ENCODE measurements at regions not wholly inside any gene's neighbourhood (a gene's known extent, or its start where the extent isn't known, plus 50 kb on each side); places are given as distances from the start of the nearest gene placed in this dataset.

DNA sequence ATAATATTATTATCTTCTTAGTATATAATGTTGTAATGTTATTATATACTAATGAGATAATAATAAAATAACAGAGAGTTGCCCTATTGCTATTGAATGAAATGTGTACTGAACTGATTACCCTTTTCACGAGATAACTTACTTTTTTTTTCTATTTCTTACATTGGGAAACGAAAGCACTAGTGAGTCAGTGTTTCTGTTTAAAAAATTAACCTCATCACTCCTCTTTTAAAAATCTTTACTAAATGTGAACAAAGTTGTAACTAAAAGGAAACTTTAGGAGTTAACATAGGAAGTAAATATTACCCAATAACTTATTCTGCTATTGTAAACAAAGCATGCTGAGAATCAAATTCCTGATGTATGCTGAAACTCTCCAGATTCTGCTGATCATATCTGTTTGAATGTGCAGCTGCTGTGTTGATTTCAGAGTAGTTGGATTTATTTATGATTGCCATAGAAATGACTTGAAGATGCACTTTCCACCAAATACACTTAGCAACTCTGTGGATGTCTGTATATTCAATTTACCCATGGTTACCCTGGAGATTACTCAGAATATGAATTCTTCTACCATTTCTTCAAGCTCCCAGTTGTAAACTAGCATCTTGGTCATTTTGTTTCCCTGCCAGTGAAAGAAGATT, 523.4 kb downstream of the TENT5A start:
- Histone ChIP-seq H3K27me3 (ENCODE audit: insufficient read depth, low read length) (no peaks in the 10 kb centered on the region), H3K27ac (ENCODE audit: low read length) (no peak overlapping the region), H3K4me3 (ENCODE audit: low read length) (no peak overlapping the region), H3K9me3 (ENCODE audit: insufficient read depth, low read depth, low read length) (no peaks in the 10 kb centered on the region), H3K9ac (ENCODE audit: low read depth, low read length) (no peak overlapping the region), H3K4me1 (ENCODE audit: insufficient read depth, low read length) (no peaks in the 10 kb centered on the region), H3K36me3 (ENCODE audit: insufficient read depth, low read depth, low read length) (no peaks in the 10 kb centered on the region)

DNA sequence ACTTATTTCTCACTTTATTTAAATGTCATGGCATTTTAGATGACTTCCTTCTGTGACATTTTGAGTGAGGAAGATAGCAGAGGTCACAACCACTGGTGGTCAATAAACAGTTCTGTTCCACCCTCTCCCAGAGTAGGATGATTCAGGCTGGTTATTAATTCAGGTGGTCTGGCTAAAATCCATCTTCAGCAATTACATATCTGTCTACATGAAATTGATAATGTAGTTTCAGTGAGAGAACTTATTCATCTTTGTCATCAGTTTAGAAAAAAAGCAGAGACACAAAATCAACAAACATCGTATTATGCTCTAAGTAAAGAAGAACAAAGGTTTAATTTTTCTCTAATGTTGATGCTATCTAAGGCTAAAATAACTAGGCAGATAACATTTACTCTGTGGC, 525.5 kb downstream of the TENT5A start:
- Histone ChIP-seq H3K9me3 (ENCODE audit: insufficient read depth, low read depth, low read length) (no peaks in the 10 kb centered on the region), H3K36me3 (ENCODE audit: insufficient read depth, low read depth, low read length) (no peaks in the 10 kb centered on the region)

DNA sequence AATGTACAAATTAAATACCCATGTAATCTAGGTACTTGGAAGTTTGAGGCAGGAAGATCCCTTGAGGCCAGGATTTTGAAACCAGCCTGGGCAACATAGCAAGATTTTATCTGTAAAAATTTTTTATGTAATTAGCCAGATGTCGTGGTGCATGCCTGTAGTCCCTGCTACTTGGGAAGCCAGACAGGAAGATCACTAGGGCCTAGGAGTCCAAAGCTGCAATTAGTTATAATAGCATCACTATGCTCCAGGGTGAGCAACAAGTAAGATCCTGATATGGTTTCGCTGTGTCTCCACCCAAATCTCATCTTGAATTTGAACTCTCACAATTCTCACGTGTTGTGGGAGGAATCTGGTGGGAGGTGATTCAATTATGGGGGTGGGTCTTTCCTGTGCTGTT, 535.8 kb downstream of the TENT5A start:
- Histone ChIP-seq H3K4me3 (ENCODE audit: low read length) (no peak overlapping the region), H3K27me3 (ENCODE audit: insufficient read depth, low read length) (no peaks in the 10 kb centered on the region), H3K36me3 (ENCODE audit: insufficient read depth, low read depth, low read length) (no peaks in the 10 kb centered on the region), H3K27ac (ENCODE audit: low read length) (no peak overlapping the region), H3K4me1 (ENCODE audit: insufficient read depth, low read length) (no peaks in the 10 kb centered on the region), H3K9ac (ENCODE audit: low read depth, low read length) (no peak overlapping the region), H3K9me3 (ENCODE audit: insufficient read depth, low read depth, low read length) (no peaks in the 10 kb centered on the region)

More for the DNA sequence above, 525.5 kb downstream of the TENT5A start:
- Histone ChIP-seq H3K27me3 (ENCODE audit: insufficient read depth, low read length) (no peaks in the 10 kb centered on the region), H3K4me3 (ENCODE audit: low read length) (no peak overlapping the region), H3K9ac (ENCODE audit: low read depth, low read length) (no peak overlapping the region), H3K4me1 (ENCODE audit: insufficient read depth, low read length) (no peaks in the 10 kb centered on the region), H3K27ac (ENCODE audit: low read length) (no peak overlapping the region)

DNA sequence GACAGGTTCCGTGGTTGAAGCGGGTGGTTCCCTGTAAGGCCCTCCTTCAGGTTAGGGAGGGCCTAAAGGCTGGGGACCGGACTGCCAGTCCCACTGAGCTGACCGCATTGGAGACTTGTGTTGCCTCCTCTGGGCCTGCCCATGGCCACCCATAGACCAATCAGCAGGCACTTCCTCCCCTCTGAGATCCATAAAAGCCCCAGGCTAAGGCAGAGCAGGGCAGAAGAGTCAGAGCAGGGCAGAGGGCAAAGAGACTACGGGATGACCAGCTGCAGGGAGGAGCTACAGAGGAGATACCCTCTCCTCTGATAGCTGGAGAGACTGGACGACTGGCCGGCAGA, 537.4 kb downstream of the TENT5A start:
- Histone ChIP-seq H3K4me1 (ENCODE audit: insufficient read depth, low read length) (no peaks in the 10 kb centered on the region), H3K27me3 (ENCODE audit: insufficient read depth, low read length) (no peaks in the 10 kb centered on the region), H3K4me3 (ENCODE audit: low read length) (no peak overlapping the region), H3K9me3 (ENCODE audit: insufficient read depth, low read depth, low read length) (no peaks in the 10 kb centered on the region), H3K36me3 (ENCODE audit: insufficient read depth, low read depth, low read length) (no peaks in the 10 kb centered on the region), H3K9ac (ENCODE audit: low read depth, low read length) (no peak overlapping the region), H3K27ac (ENCODE audit: low read length) (no peak overlapping the region)

DNA sequence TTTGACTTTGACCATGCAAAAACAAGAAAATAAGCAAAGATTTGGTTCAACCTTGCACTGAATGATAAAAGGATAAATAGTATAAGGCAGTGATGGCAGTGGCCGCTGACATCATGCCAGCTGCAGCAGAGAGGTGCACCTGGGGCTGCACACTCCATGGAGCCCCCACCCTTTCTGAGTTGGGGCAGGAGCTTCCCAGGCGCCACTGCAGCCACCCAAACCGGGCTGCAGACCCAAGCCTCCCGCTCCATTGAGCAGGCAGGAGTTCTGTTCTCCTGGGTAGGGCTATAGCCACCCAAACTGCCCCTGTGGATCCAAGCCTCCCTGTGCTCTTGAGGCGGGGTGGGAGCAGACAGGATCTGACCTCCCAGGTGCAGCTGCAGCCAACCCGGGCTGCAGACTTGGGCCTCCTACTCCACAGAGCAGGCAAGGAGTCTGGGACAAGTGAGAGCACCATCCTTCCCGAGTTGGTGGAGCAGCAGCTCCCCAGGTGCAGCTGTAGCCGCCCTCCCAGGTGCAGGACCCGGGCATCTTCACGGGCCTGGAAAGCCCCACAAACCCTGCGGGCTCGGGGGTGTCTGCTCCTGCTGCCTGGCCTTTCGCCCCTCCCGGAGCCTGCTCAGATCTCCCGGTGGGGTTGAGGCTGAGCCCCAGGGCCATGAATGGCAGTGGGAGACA, 537.9 kb downstream of the TENT5A start:
- Histone ChIP-seq H3K36me3 (ENCODE audit: insufficient read depth, low read depth, low read length) (no peaks in the 10 kb centered on the region), H3K4me3 (ENCODE audit: low read length) (no peak overlapping the region), H3K27me3 (ENCODE audit: insufficient read depth, low read length) (no peaks in the 10 kb centered on the region), H3K9me3 (ENCODE audit: insufficient read depth, low read depth, low read length) (no peaks in the 10 kb centered on the region), H3K27ac (ENCODE audit: low read length) (no peak overlapping the region), H3K9ac (ENCODE audit: low read depth, low read length) (no peak overlapping the region), H3K4me1 (ENCODE audit: insufficient read depth, low read length) (no peaks in the 10 kb centered on the region)

DNA sequence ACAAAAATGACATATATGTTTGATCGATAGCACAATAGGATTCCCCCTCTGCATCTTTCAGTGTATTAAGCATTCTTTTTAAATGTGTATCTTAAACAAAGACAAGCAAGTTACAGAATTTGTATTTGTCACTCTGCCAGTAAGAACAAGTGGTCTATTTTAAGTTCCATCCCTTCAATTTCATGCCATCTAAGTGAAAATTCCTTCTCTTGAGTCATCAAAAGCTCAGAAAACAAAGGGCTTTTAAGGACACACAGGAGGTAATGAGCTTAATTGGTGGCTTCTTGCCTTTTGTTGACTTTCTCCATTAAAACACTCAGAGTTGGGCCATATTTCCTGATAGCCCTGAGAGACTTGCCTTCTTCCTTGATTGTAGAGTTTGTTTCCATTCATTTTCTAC, 547.8 kb downstream of the TENT5A start:
- no peaks in the 10 kb centered on the region for H3K27me3 ChIP-seq (ENCODE audit: insufficient read depth, low read length)
- no peak overlapping the region for H3K27ac ChIP-seq (ENCODE audit: low read length)
- peaks cover 15% of the 10 kb centered on the region; the same call in 1 of the 2 replicates for H3K9me3 ChIP-seq (ENCODE audit: insufficient read depth, low read depth, low read length)

DNA sequence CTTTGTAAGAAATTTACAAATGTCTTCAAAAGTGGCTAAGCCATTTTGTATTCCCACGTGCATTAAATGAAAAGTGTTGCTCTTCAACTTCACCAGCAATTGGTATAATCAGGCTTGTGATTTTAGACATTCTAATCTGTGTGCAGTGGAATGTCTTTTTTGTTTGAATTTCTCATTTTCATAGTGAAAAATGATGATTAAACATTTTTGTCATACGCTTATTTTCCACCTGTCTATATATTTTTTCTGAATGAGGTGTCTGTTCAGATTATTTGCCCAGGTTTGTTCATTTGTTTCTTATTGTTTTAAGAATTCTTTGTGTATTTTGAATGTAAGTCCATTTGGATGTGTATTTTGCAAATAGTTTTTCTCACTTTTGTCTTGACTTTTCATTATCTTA, 558.1 kb downstream of the TENT5A start:
- H3K9ac ChIP-seq (ENCODE audit: low read depth, low read length), result no peak overlapping the region
- H3K27me3 ChIP-seq (ENCODE audit: insufficient read depth, low read length), result no peaks in the 10 kb centered on the region
- no peaks in the 10 kb centered on the region for H3K36me3 ChIP-seq (ENCODE audit: insufficient read depth, low read depth, low read length)
- H3K9me3 ChIP-seq (ENCODE audit: insufficient read depth, low read depth, low read length), result no peaks in the 10 kb centered on the region
- no peak overlapping the region for H3K4me3 ChIP-seq (ENCODE audit: low read length)
- no peaks in the 10 kb centered on the region for H3K4me1 ChIP-seq (ENCODE audit: insufficient read depth, low read length)
- no peak overlapping the region for H3K27ac ChIP-seq (ENCODE audit: low read length)

More for the DNA sequence above, 547.8 kb downstream of the TENT5A start:
- Histone ChIP-seq H3K4me1 (ENCODE audit: insufficient read depth, low read length) (no peaks in the 10 kb centered on the region), H3K4me3 (ENCODE audit: low read length) (no peak overlapping the region), H3K9ac (ENCODE audit: low read depth, low read length) (no peak overlapping the region), H3K36me3 (ENCODE audit: insufficient read depth, low read depth, low read length) (no peaks in the 10 kb centered on the region)

DNA sequence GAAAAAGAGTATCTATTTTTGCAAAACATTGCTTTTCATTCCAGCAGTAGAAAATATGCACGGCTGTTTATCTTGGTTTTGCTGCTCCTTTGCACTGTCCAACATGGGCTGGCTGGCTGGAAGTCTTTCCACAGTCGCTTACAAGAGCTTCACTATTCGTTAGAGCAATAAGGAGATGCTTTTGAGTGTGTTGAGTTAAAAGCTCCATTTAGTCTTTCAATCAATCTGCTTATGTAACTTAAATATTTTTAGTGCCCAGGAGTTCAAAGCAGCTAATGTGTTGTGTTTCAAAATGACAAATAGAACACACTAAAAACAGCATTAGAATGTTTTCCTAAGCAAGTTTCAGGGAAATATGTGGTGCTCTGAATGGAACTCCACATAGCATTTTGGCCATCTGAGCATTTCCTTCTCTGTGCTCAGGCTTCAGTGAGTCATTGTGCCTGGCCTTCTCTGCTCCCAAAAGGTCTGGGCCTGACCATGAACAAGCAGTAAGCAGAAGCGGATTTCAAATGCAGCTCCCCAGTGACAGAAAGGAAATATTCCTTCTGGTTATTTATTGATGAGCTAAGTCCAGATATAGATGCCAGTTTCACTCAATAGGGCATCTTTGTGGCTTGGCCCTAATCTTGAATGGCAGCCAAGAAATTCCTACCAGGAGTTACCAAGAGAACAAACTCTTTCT, 580.3 kb downstream of the TENT5A start:
- H3K27ac ChIP-seq (ENCODE audit: low read length), result no peak overlapping the region
- no peak overlapping the region for H3K9ac ChIP-seq (ENCODE audit: low read depth, low read length)
- no peaks in the 10 kb centered on the region for H3K9me3 ChIP-seq (ENCODE audit: insufficient read depth, low read depth, low read length)
- H3K36me3 ChIP-seq (ENCODE audit: insufficient read depth, low read depth, low read length), result no peaks in the 10 kb centered on the region
- H3K4me3 ChIP-seq (ENCODE audit: low read length), result no peak overlapping the region
- H3K4me1 ChIP-seq (ENCODE audit: insufficient read depth, low read length), result no peaks in the 10 kb centered on the region
- H3K27me3 ChIP-seq (ENCODE audit: insufficient read depth, low read length), result no peaks in the 10 kb centered on the region

DNA sequence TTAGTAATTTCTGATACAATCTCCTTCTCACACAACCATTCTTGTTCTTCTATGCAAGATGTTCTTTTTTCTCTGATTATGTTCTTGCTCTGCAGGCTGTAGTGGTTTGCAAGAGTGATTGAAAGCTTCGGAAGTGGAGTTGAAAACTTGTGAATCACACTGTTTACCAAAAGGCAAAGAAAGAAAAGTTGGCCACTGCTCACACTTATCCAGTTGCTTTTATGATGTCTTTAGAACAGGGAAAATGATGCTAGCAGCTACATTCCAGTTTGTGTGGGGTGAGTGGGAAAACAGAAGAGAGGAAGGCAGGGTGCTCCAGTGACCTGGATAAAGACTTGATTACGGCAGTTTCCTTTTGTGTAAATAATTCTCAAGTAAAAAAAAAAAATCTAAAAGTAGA, 583.3 kb downstream of the TENT5A start:
- H3K36me3 ChIP-seq (ENCODE audit: insufficient read depth, low read depth, low read length), result no peaks in the 10 kb centered on the region
- H3K4me3 ChIP-seq (ENCODE audit: low read length), result no peak overlapping the region

DNA sequence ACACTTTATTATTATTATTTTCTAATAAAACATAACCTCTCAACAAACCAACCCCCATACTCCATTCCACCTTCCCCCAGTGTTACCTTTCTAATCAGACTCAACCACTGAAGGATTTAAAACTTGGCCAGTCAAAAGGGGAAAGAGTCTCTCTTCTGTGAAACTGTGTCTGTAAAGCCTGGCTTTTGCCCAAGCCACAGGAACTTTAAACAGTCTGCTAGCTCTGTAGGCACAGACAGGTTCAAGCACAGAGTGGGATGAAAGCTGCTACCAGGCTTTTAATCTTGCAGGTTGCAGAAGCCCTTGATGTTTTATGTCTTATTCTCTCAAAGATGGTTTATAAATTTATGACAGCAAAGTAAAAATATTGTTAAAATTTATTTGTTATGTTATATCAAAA, 585.7 kb downstream of the TENT5A start:
- H3K9ac ChIP-seq (ENCODE audit: low read depth, low read length), result no peak overlapping the region
- H3K27ac ChIP-seq (ENCODE audit: low read length), result no peak overlapping the region
- no peaks in the 10 kb centered on the region for H3K27me3 ChIP-seq (ENCODE audit: insufficient read depth, low read length)
- no peaks in the 10 kb centered on the region for H3K4me1 ChIP-seq (ENCODE audit: insufficient read depth, low read length)
- H3K36me3 ChIP-seq (ENCODE audit: insufficient read depth, low read depth, low read length), result no peaks in the 10 kb centered on the region
- no peak overlapping the region for H3K4me3 ChIP-seq (ENCODE audit: low read length)
- no peaks in the 10 kb centered on the region for H3K9me3 ChIP-seq (ENCODE audit: insufficient read depth, low read depth, low read length)

More for the DNA sequence above, 583.3 kb downstream of the TENT5A start:
- Histone ChIP-seq H3K9me3 (ENCODE audit: insufficient read depth, low read depth, low read length) (no peaks in the 10 kb centered on the region), H3K27ac (ENCODE audit: low read length) (no peak overlapping the region), H3K4me1 (ENCODE audit: insufficient read depth, low read length) (no peaks in the 10 kb centered on the region), H3K27me3 (ENCODE audit: insufficient read depth, low read length) (no peaks in the 10 kb centered on the region), H3K9ac (ENCODE audit: low read depth, low read length) (no peak overlapping the region)

DNA sequence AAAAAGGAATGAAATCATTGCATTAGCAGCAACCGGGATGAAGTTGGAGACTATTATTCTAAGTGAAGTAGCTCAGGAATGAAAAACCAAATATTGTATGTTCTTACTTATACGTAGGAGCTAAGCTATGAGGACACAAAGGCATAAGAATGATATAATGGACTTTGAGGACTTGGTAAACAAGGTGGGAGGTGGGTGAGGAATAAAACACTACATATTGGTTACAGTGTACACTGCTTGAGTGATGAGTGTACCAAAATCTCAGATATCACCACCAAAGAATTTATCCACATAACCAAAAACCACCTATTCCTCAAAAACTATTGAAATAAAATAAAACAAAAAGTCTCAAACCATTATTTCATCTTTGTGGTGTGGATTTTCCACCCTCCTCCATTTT, 593.5 kb downstream of the TENT5A start:
- H3K27me3 ChIP-seq (ENCODE audit: insufficient read depth, low read length), result no peaks in the 10 kb centered on the region
- H3K4me1 ChIP-seq (ENCODE audit: insufficient read depth, low read length), result no peaks in the 10 kb centered on the region
- no peak overlapping the region for H3K4me3 ChIP-seq (ENCODE audit: low read length)
- no peaks in the 10 kb centered on the region for H3K36me3 ChIP-seq (ENCODE audit: insufficient read depth, low read depth, low read length)
- no peak overlapping the region for H3K27ac ChIP-seq (ENCODE audit: low read length)
- no peaks in the 10 kb centered on the region for H3K9me3 ChIP-seq (ENCODE audit: insufficient read depth, low read depth, low read length)
- H3K9ac ChIP-seq (ENCODE audit: low read depth, low read length), result no peak overlapping the region

DNA sequence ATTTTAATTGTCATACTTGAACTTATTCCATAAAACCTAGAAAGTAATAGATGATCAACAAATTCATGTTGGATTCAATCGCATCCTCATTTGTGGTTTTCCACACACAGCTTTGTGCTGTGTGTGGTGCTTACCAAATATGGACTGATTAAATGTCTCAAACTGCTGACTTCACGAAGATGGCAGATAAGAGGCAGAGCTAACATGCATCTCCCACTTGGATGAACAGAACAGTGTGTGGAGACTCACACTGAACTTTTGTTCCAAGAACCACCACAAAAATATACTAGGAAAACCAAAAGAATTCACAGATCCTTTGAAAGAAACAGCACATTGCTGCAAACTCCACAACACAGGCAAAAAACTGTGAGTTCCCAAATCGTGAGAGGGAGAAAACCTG, 603.7 kb downstream of the TENT5A start:
- no peak overlapping the region for H3K27ac ChIP-seq (ENCODE audit: low read length)

More for the DNA sequence above, 603.7 kb downstream of the TENT5A start:
- Histone ChIP-seq H3K4me3 (ENCODE audit: low read length) (no peak overlapping the region), H3K9ac (ENCODE audit: low read depth, low read length) (no peak overlapping the region), H3K9me3 (ENCODE audit: insufficient read depth, low read depth, low read length) (no peaks in the 10 kb centered on the region; the same call in 1 of the 2 replicates), H3K4me1 (ENCODE audit: insufficient read depth, low read length) (no peaks in the 10 kb centered on the region), H3K36me3 (ENCODE audit: insufficient read depth, low read depth, low read length) (no peaks in the 10 kb centered on the region), H3K27me3 (ENCODE audit: insufficient read depth, low read length) (no peaks in the 10 kb centered on the region)
